GM18507 (cell line): ENCODE measurements at regions not wholly inside any gene's neighbourhood (a gene's known extent, or its start where the extent isn't known, plus 50 kb on each side); places are given as distances from the start of the nearest gene placed in this dataset.

Experiments
- DNase-seq: peaks from one replicate; pipeline ENCODE4 v3.0.0; 2011; ENCODE audit warnings: low read depth; ENCODE audit not compliant: insufficient read length; ENCODE audit errors: extremely low spot score
- FAIRE-seq: peaks from 2 replicates; lab custom pipeline; 2011; peaks lifted over from hg19 to GRCh38; lab: Jason Lieb, UNC

DNA sequence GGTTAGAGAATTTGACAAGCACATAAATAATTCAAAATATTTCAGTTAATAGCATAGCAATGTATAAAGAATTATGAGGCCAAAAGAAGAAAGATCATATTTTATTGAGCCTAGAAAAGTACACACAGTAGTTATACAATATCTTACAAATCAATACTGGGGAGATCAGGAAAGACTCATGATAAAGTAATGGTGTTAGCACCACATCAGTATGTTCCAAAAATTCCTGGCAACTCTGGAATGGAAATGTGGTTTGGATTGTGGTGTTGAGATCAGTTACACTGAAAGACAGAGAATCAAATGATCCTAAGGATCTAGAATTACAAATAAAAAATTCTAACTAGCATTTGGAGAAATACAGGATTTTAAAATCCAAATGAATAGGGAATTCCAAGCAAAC lies 420.5 kb upstream of the CNTNAP2 start:
- no peak for DNase-seq
- no peak for FAIRE-seq

- no peak for FAIRE-seq
- no peak for DNase-seq
Measured at GRCh38 chr7:145692237-145692950, 424.2 kb upstream of the CNTNAP2 start.

DNA sequence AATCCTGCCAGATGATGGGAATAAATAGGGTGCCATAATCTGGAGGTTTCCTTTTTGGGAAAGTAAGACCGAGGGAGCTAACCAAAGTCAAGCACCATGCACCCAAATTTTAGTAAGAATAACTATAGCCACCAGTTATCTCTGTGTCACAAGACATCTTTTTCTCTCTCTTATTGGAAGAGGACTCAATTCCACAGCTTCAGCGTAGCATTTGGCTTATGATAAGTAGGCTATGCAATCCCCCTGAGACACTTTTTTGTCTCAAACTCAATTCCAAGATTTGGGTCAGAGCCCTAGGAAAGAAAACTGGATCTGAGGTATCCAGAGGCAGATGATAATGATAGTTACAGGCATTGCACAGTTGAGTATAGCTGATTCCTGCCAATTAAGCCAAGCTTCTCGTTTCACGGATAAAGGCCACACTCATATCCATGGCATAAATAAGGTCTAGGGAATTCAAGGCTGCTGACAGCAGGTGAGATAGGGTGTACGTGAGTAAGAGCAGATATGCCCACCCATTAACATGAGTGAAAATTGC lies 425.2 kb upstream of the CNTNAP2 start:
- FAIRE-seq (no peak), DNase-seq (no peak)

DNA sequence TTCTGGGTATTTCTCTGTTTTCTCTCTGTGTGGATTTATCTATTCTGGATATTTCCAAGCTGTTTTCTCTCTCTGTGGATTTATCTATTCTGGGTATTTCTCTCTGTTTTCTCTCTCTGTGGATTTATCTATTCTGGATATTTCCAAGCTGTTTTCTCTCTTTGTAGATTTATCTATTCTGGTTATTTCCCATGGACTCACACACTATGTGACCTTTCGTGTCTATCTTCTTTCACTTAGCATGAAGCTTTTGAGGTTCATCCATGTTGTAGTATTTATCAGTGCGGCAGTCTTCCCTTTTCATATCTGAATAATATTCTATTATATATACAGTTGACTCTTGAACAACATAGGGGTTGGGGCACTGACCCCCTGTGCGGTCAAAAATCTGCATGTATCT lies 435.0 kb upstream of the CNTNAP2 start:
- DNase-seq, result no peak
- FAIRE-seq, result no peak

GRCh38 chr7:145681159-145681558 lies 435.4 kb upstream of the CNTNAP2 start:
- no peak for FAIRE-seq

GRCh38 chr7:145665499-145666258 lies 450.9 kb upstream of the CNTNAP2 start:
- DNase-seq (no peak), FAIRE-seq (no peak)

More at GRCh38 chr7:145681159-145681558, 435.4 kb upstream of the CNTNAP2 start:
- no peak for DNase-seq

DNA sequence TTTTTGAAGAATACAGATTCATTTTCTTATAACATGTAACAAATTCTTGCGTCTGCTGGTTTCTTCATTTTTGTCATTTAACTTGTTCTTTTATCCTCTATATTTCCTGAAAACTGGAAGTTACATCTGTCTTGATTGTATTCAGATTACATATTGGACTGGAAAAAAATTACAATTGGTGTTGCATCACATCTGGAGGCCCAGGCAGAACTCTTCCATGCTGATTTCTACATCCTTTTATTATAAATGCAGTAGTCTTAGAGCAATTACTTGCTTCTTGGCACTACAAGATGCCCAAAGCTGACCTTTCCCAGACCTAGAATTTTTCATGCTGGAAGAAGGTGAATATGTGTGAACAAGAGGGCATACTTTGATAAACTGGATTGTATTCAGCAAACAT lies 460.9 kb upstream of the CNTNAP2 start:
- DNase-seq, result no peak

DNA sequence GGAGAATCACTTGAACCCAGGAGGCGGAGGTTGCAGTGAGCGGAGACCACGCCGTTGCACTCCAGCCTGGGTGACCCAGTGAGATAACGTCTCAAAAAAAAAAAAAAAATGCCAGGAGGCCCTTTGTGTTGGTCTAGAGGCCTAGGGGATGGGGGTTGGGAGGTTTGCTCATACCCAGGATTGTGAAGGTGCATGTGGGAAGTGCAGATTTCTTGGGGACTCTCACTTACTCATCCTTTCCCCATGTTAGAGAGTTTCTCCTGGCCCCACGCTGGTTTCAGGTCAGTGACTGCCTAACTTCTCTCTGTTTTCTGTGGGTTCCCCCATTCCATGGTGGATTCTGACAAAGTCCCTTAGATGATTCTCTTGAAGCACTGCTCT lies 471.5 kb upstream of the CNTNAP2 start:
- FAIRE-seq (no peak), DNase-seq (no peak)

More for the DNA sequence above, 460.9 kb upstream of the CNTNAP2 start:
- no peak for FAIRE-seq

- FAIRE-seq, result no peak
- no peak for DNase-seq
Measured at GRCh38 chr7:145644426-145645134, 472.0 kb upstream of the CNTNAP2 start.

GRCh38 chr7:145643981-145644380 lies 472.6 kb upstream of the CNTNAP2 start:
- FAIRE-seq (no peak), DNase-seq (no peak)

GRCh38 chr7:145633513-145633912 lies 483.1 kb upstream of the CNTNAP2 start:
- FAIRE-seq, result no peak
- no peak for DNase-seq

DNA sequence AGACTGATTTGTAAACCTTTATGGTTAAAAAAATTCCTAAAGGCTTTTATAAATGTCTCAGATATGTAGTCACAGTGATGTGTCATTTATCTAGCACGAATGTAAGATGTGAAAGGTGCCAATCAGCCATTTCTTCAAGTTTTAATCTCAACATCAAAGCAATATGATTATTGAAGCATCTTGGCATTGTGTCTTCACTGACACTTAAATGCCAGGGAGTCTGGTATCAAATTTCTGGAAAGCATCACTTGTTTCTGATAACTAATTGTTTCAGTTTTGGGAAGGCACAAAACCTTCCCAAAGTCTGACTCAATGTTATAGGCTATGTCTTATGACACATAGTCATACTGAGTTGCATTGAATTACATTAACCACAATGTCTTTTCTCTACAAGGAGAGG lies 492.0 kb upstream of the CNTNAP2 start:
- FAIRE-seq, result no peak
- DNase-seq, result no peak

DNA sequence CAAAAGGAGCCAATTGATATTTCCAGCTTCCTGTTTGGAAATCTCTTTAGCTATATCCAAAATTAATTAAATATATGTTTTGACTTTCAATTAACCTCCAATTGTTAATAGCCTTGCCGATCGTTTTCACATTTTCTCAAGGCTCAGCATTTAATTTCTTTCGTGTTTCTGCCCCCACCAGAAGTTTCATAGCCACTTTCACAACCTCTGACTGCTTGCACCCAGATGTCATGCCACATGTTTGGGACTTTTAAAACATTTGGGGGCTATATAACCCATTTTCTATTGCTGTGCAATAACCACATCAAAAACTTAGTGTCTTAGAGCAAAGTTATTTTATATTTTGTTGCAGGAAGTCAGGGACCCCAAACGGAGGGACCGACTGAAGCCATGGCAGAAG lies 510.6 kb upstream of the CNTNAP2 start:
- no peak for FAIRE-seq
- no peak for DNase-seq

- FAIRE-seq, result no peak
- no peak for DNase-seq
Measured at GRCh38 chr7:145599376-145599775, 517.2 kb upstream of the CNTNAP2 start.

DNA sequence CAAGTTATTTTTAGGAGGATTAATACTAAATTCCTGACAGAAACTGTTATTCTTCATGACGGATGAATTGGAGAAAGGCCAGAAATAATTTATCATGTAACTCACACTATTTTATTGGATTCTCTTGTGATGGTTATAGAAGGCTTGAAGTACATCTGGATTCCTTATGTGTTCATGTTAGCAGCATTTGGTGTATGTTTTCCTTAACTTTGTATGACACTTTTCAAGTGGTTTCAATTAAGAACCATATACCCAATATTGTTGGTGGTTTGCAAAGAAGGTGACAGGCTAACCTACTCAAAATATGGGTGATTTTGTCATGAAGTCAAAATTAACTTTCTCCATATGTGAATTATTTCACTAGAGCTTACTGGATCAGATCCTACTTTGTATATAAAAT lies 532.2 kb upstream of the CNTNAP2 start:
- DNase-seq (no peak), FAIRE-seq (no peak)

DNA sequence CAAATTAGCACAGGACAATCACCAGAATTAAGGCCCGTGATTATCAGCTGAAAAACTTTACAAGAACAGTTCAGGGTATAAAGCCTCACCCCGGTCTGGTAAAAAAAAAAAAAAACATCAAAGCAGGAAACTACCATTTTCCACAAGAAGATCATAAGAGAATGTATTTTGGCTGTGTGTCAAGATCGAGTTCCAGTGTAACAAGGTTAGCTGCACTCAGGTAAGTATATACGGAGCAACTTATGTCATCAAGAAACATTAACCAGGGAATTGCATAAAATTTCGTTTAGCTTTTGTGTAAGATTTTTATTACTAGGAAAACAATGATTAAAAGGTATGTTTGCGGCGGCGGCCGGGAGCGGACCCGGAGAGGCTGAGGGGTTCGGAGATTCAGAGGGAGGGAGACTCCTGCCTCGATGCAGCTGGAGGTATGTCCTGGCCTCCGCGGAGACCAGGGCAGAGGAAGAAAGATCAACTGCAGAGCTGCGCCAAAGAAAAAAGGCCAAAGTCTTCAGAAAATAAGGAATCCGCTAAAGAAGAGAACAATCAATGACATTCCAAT lies 533.8 kb upstream of the CNTNAP2 start:
- no peak for FAIRE-seq

GRCh38 chr7:145557805-145558204 lies 558.8 kb upstream of the CNTNAP2 start:
- FAIRE-seq, result no peak

More for the DNA sequence above, 533.8 kb upstream of the CNTNAP2 start:
- no peak for DNase-seq

GRCh38 chr7:145543242-145543641 lies 573.4 kb upstream of the CNTNAP2 start:
- no peak for DNase-seq
- no peak for FAIRE-seq

More at GRCh38 chr7:145557805-145558204, 558.8 kb upstream of the CNTNAP2 start:
- no peak for DNase-seq

GRCh38 chr7:145539910-145540309 lies 576.7 kb upstream of the CNTNAP2 start:
- FAIRE-seq (no peak), DNase-seq (no peak)

GRCh38 chr7:145534301-145534700 lies 582.3 kb upstream of the CNTNAP2 start:
- DNase-seq (no peak), FAIRE-seq (no peak)
